HG03159 (cell line): ENCODE measurements at regions not wholly inside any gene's neighbourhood (a gene's known extent, or its start where the extent isn't known, plus 50 kb on each side); places are given as distances from the start of the nearest gene placed in this dataset.
"Not testable (repeated sequence)": the region's sequence is repeated elsewhere in the genome, so short reads cannot be mapped to it uniquely, and the experiment has no call there.

Source experiments
- ATAC-seq: cut with Tn5 transposase; IDR thresholded peaks from one replicate; pipeline ENCODE4 v1.9.1; 2021; ENCODE audit warnings: mild to moderate bottlenecking, moderate library complexity; ENCODE audit not compliant: unreplicated experiment

GRCh38 chr3:77707281-77707680, 667.4 kb downstream of the ROBO2 start:
- no peak for ATAC-seq

GRCh38 chr3:77709155-77709554, 669.3 kb downstream of the ROBO2 start:
- no peak for ATAC-seq

GRCh38 chr3:77718311-77718710, 678.4 kb downstream of the ROBO2 start:
- ATAC-seq, result no peak

- no peak for ATAC-seq
Observed at GRCh38 chr3:77720460-77720971, 680.6 kb downstream of the ROBO2 start.

GRCh38 chr3:77726517-77726916, 686.6 kb downstream of the ROBO2 start:
- no peak for ATAC-seq

GRCh38 chr3:77746048-77746447, 706.1 kb downstream of the ROBO2 start:
- no peak for ATAC-seq

GRCh38 chr3:77746892-77747291, 707.0 kb downstream of the ROBO2 start:
- ATAC-seq, result no peak

- not testable (repeated sequence) for ATAC-seq
Observed at GRCh38 chr3:77756397-77756975, 716.6 kb downstream of the ROBO2 start.

- ATAC-seq, result no peak
Observed at GRCh38 chr3:77772459-77772858, 732.6 kb downstream of the ROBO2 start.

- ATAC-seq, result no peak
Observed at GRCh38 chr3:77773084-77773483, 733.2 kb downstream of the ROBO2 start.

GRCh38 chr3:77780278-77780996, 740.5 kb downstream of the ROBO2 start:
- no peak for ATAC-seq

GRCh38 chr3:77786216-77786615, 746.3 kb downstream of the ROBO2 start:
- no peak for ATAC-seq

GRCh38 chr3:77795013-77795412, 755.1 kb downstream of the ROBO2 start:
- ATAC-seq, result no peak

GRCh38 chr3:77799278-77799677, 759.4 kb downstream of the ROBO2 start:
- ATAC-seq, result no peak

GRCh38 chr3:77800893-77801292, 761.0 kb downstream of the ROBO2 start:
- no peak for ATAC-seq

- no peak for ATAC-seq
Observed at GRCh38 chr3:77807312-77807711, 767.4 kb downstream of the ROBO2 start.

GRCh38 chr3:77814845-77815244, 774.9 kb downstream of the ROBO2 start:
- ATAC-seq, result no peak

GRCh38 chr3:77815467-77815866, 775.6 kb downstream of the ROBO2 start:
- no peak for ATAC-seq

GRCh38 chr3:77816366-77816765, 776.5 kb downstream of the ROBO2 start:
- no peak for ATAC-seq

GRCh38 chr3:77825001-77825827, 785.3 kb downstream of the ROBO2 start:
- ATAC-seq, result no peak

GRCh38 chr3:77835921-77836320, 796.0 kb downstream of the ROBO2 start:
- no peak for ATAC-seq
